ENCODE measurements at regions not wholly inside any gene's neighbourhood (a gene's known extent, or its start where the extent isn't known, plus 50 kb on each side); places are given as distances from the start of the nearest gene placed in this dataset.

GRCh38 chr5:124604419-124604818 is 142.0 kb downstream of the ZNF608 start (continued):
- TF ChIP-seq GLIS3 (CRISPR knock-in tag; IDR thresholded peaks at IDR 0.05) (no peak), PPARA (CRISPR knock-in tag; IDR thresholded peaks at IDR 0.05; ENCODE audit: borderline replicate concordance) (no peak), ZFP30 (CRISPR knock-in tag; IDR thresholded peaks at IDR 0.05) (no peak)

- ATAC-seq, result no peak
- TF ChIP-seq PATZ1 (CRISPR knock-in tag; IDR thresholded peaks at IDR 0.05; ENCODE audit: borderline replicate concordance) (no peak), TCF4 (CRISPR knock-in tag; IDR thresholded peaks at IDR 0.05; ENCODE audit: borderline replicate concordance) (no peak), ISL1 (CRISPR knock-in tag; IDR thresholded peaks at IDR 0.05) (no peak), ZNF70 (CRISPR knock-in tag; IDR thresholded peaks at IDR 0.05) (no peak), ARNTL (CRISPR knock-in tag; IDR thresholded peaks at IDR 0.05; ENCODE audit: borderline replicate concordance, low read depth) (no peak), GLIS3 (CRISPR knock-in tag; IDR thresholded peaks at IDR 0.05) (no peak), ESRRG (CRISPR knock-in tag; IDR thresholded peaks at IDR 0.05) (no peak), CREB5 (CRISPR knock-in tag; IDR thresholded peaks at IDR 0.05; ENCODE audit: low read depth) (no peak), ZFP30 (CRISPR knock-in tag; IDR thresholded peaks at IDR 0.05) (no peak), BACH2 (CRISPR knock-in tag; IDR thresholded peaks at IDR 0.05; ENCODE audit: borderline replicate concordance) (no peak), TSHZ2 (CRISPR knock-in tag; IDR thresholded peaks at IDR 0.05) (no peak), ZC3H10 (CRISPR knock-in tag; IDR thresholded peaks at IDR 0.05) (no peak), SNAI2 (CRISPR knock-in tag; IDR thresholded peaks at IDR 0.05) (no peak), POU6F1 (CRISPR knock-in tag; IDR thresholded peaks at IDR 0.05; ENCODE audit: borderline replicate concordance, low read depth) (no peak), CSDC2 (CRISPR knock-in tag; IDR thresholded peaks at IDR 0.05) (no peak), TOX (CRISPR knock-in tag; IDR thresholded peaks at IDR 0.05; ENCODE audit: borderline replicate concordance) (no peak), ZNF8 (CRISPR knock-in tag; IDR thresholded peaks at IDR 0.05) (no peak)
Measured at GRCh38 chr5:124602925-124603650, 143.4 kb downstream of the ZNF608 start.

- peak; percentile 62 for ATAC-seq
- TF ChIP-seq ISL1 (CRISPR knock-in tag; IDR thresholded peaks at IDR 0.05) (peak; percentile 63), TCF4 (CRISPR knock-in tag; IDR thresholded peaks at IDR 0.05; ENCODE audit: borderline replicate concordance) (peak; percentile 98), CSRNP3 (CRISPR knock-in tag; IDR thresholded peaks at IDR 0.05) (peak; percentile 69; the same call in 1 of the 2 replicates), SNAI2 (CRISPR knock-in tag; IDR thresholded peaks at IDR 0.05) (0 out of 2 replicates have a peak, but pooled peaks have one; percentile 49), OSR1 (CRISPR knock-in tag; IDR thresholded peaks at IDR 0.05) (no peak), ZNF70 (CRISPR knock-in tag; IDR thresholded peaks at IDR 0.05) (0 out of 2 replicates have a peak, but pooled peaks have one; percentile 24), TSHZ2 (CRISPR knock-in tag; IDR thresholded peaks at IDR 0.05) (peak; percentile 95), ZC3H10 (CRISPR knock-in tag; IDR thresholded peaks at IDR 0.05) (no peak)
Measured at GRCh38 chr5:124599028-124599973, 147.1 kb downstream of the ZNF608 start.
